B cell (primary cell): ENCODE measurements at regions not wholly inside any gene's neighbourhood (a gene's known extent, or its start where the extent isn't known, plus 50 kb on each side); places are given as distances from the start of the nearest gene placed in this dataset.

ENCODE experiments used
- ATAC-seq: fragments of 200-7000 bp; cut with Tn5 transposase; one replicate; pipeline ENCODE4 v1.10.0; 2021; ENCODE audit warnings: low read depth, mild to moderate bottlenecking, moderate number of reproducible peaks, moderate library complexity
- CTCF ChIA-PET: fragments of 350-600 bp; sonication (Branson Sonifier 250); formaldehyde crosslinking; loops from one replicate; lab custom pipeline; 2021; ENCODE audit warnings: antibody characterized with exemption, inconsistent platforms; lab: Charles Lee
- POLR2A ChIA-PET: fragments of 350-600 bp; sonication (Branson Sonifier 250); formaldehyde crosslinking; loops from one replicate; lab custom pipeline; 2021; ENCODE audit warnings: antibody characterized with exemption; lab: Charles Lee
- DNase-seq: peaks from one replicate; pipeline ENCODE4 v3.0.0; 2013
- H2AFZ ChIP-seq: 2 replicates; pipeline ENCODE4 v1.6.1; 2012; ENCODE audit warnings: mild to moderate bottlenecking, low read depth, low read length; ENCODE audit not compliant: insufficient read depth, poor library complexity, severe bottlenecking
- H3K27ac ChIP-seq, 2 donors: 1 replicate in 1 of 2; 2 replicates in 1 of 2; pipeline ENCODE4 v1.5.1; 2012 to 2013; ENCODE audit warnings: low read length in 2 of 2, mild to moderate bottlenecking in 2 of 2, moderate library complexity in 1 of 2
- H3K27me3 ChIP-seq, 4 experiments: fragments of 200-600 bp in 1 of 4; sonication (generic) in 1 of 4; replicated peaks in 1 of 4; 1 replicate in 2 of 4; 2 replicates in 2 of 4; pipeline versions ENCODE4 v1.6.1 to v1.7.0; 2013 to 2016; ENCODE audit warnings: low read length in 3 of 4, mild to moderate bottlenecking in 2 of 4, mixed read lengths in 1 of 4, moderate library complexity in 1 of 4; ENCODE audit not compliant: insufficient read depth in 4 of 4, control insufficient read depth in 3 of 4; ENCODE audit errors: control extremely low read depth in 1 of 4
- H3K36me3 ChIP-seq, 2 experiments: replicated peaks in 1 of 2; 1 replicate in 1 of 2; 2 replicates in 1 of 2; pipeline versions ENCODE4 v1.6.1 to v1.7.1; 2013; ENCODE audit warnings: low read length in 1 of 2; ENCODE audit not compliant: insufficient read depth in 2 of 2, control insufficient read depth in 1 of 2; ENCODE audit errors: control extremely low read depth in 1 of 2, extremely low read depth in 1 of 2
- H3K4me1 ChIP-seq, 2 donors: fragments of 200-600 bp in 1 of 2; sonication (generic) in 1 of 2; 1 replicate in 1 of 2; 2 replicates in 1 of 2; pipeline versions ENCODE4 v1.5.1 to v1.6.1; 2013 to 2017; ENCODE audit warnings: low read length in 2 of 2; ENCODE audit not compliant: control insufficient read depth in 2 of 2, insufficient read depth in 2 of 2
- H3K4me2 ChIP-seq: replicated peaks from 2 replicates; pipeline ENCODE3; 2012; ENCODE audit warnings: mild to moderate bottlenecking, low read depth, low read length; ENCODE audit not compliant: poor library complexity, severe bottlenecking
- H3K4me3 ChIP-seq, 5 experiments: fragments of 200-600 bp in 1 of 5; sonication (generic) in 1 of 5; 1 replicate in 3 of 5; 2 replicates in 2 of 5; pipeline versions ENCODE4 v1.5.1 to v1.7.0; 2011 to 2016; ENCODE audit warnings: low read length in 4 of 5, mild to moderate bottlenecking in 4 of 5, low read depth in 2 of 5, control low read depth in 1 of 5, moderate library complexity in 1 of 5; ENCODE audit not compliant: insufficient read depth in 1 of 5; ENCODE audit errors: control extremely low read depth in 1 of 5, extremely low read depth in 1 of 5
- H3K79me2 ChIP-seq: fragments of 200-600 bp; sonication (generic); one replicate; pipeline ENCODE4 v1.6.0; 2016; ENCODE audit warnings: low read length; ENCODE audit not compliant: control insufficient read depth, insufficient read depth
- H3K9ac ChIP-seq: fragments of 200-600 bp; sonication (generic); 2 replicates; pipeline ENCODE4 v1.6.1; 2017; ENCODE audit warnings: mild to moderate bottlenecking, low read length, moderate library complexity
- H3K9me3 ChIP-seq, 3 donors: one replicate each; pipeline versions ENCODE4 v1.6.1 to v1.7.1; 2013; ENCODE audit warnings: low read length in 2 of 3; ENCODE audit not compliant: control insufficient read depth in 2 of 3, insufficient read depth in 1 of 3; ENCODE audit errors: control extremely low read depth in 1 of 3
- H4K20me1 ChIP-seq: 2 replicates; pipeline ENCODE4 v1.6.0; 2012; ENCODE audit warnings: mild to moderate bottlenecking, low read length; ENCODE audit not compliant: insufficient read depth, control insufficient read depth, poor library complexity, severe bottlenecking
- H3K27ac Mint-ChIP-seq: one replicate; pipeline ENCODE4 v1.8.0; 2021; ENCODE audit warnings: mixed read lengths
- H3K27me3 Mint-ChIP-seq: one replicate; pipeline ENCODE4 v1.8.0; 2021; ENCODE audit warnings: mixed read lengths
- H3K4me1 Mint-ChIP-seq: one replicate; pipeline ENCODE4 v1.8.0; 2021; ENCODE audit warnings: mixed read lengths
- H3K4me3 Mint-ChIP-seq: one replicate; pipeline ENCODE4 v1.8.0; 2021; ENCODE audit warnings: mixed read lengths
- H3K9me3 Mint-ChIP-seq: one replicate; pipeline ENCODE4 v1.8.0; 2022; ENCODE audit warnings: mixed read lengths; ENCODE audit not compliant: insufficient read depth
- CTCF ChIP-seq: fragments of 200-600 bp; IDR thresholded peaks from one replicate; pipeline ENCODE4 v1.8.0; 2022; ENCODE audit warnings: antibody characterized with exemption, mild to moderate bottlenecking
- EZH2 ChIP-seq: IDR thresholded peaks from 2 replicates; pipeline ENCODE4 v1.6.1; 2012; ENCODE audit warnings: borderline replicate concordance, low read depth, mild to moderate bottlenecking, moderate library complexity, low read length; ENCODE audit not compliant: insufficient read depth, poor library complexity, severe bottlenecking
- WGBS: methylation state at CpG from one replicate; pipeline ENCODE4 v1.1.5; 2013; ENCODE audit warnings: missing lambda C conversion rate; ENCODE audit not compliant: insufficient coverage; 5-methylcytosine and 5-hydroxymethylcytosine counted together
- intact Hi-C: fragments of 100-400 bp; cut with micrococcal nuclease; formaldehyde crosslinking; loops from one replicate; pipeline ENCODE4 v1.10.0; 2022

DNA sequence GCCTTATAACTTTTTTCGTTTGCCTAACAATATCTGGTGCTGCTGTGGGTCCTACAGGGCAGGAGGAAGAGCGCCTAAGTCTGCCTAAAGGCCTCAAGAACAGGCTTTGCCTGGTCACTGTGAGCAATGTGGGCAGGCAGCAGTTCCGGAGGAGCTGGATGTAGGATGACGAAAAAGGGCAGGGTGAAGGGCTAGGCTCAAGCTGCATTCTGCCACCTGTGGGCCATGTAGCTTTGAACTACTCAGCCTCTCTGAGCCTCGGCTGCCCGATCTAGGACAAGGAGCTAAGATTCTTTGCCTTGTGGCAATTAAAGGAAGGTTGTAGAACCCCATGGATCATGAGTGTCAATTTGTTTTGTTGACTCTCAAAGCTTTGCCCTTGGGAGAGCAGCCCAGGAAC is 57.1 kb upstream of the MAMLD1 start:
- ATAC-seq: no peak
- POLR2A ChIA-PET: no interaction called here
- no peak for TF ChIP-seq CTCF
- no peak for TF ChIP-seq EZH2

DNA sequence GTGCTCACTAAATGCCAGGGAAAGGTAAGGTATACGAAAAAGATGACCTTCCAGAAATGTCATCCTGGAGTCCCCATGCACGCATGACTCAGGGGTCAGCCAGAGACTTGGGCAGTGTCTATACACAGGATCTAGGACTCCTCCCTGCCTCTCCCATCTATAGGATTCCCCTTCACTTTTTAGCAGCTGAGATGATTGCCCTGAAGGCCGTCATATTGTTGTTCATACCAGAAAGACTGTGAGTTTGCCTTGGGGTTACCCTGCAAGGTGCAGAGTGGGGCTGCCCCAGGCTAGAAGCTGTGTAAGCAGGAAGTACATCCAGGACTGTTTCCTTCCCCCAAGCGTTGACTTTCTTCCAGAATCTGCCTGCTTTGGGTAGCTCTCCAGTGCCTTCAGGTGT is 55.1 kb upstream of the MAMLD1 start:
- 40% methylated on average over 1 of the region's 4 CpGs for WGBS
- ATAC-seq: no peak
- TF ChIP-seq EZH2 (no peak), CTCF (no peak)
- Mint-ChIP-seq H3K4me1 (no peaks in the 10 kb centered on the region), H3K27ac (no peak overlapping the region), H3K4me3 (no peak overlapping the region), H3K27me3 (no peaks in the 10 kb centered on the region), H3K9me3 (no peaks in the 10 kb centered on the region)
- POLR2A ChIA-PET: no interaction called here
- Histone ChIP-seq H3K36me3 (no peaks in the 10 kb centered on the region), H3K9me3 (no peaks in the 10 kb centered on the region), H3K4me2 (no peak overlapping the region), H3K4me3 (no peak overlapping the region), H2AFZ (no peak overlapping the region), H3K79me2 (no peaks in the 10 kb centered on the region), H3K9ac (no peak overlapping the region), H3K27ac (no peak overlapping the region), H3K4me1 (no peaks in the 10 kb centered on the region), H3K27me3 (no peaks in the 10 kb centered on the region), H4K20me1 (no peaks in the 10 kb centered on the region)
- DNase-seq: no peak
- CTCF ChIA-PET: no interaction called here
- intact Hi-C loops: no loop called here

More for the DNA sequence above, 57.1 kb upstream of the MAMLD1 start:
- no peaks in the 10 kb centered on the region for H3K9me3 ChIP-seq
- no peaks in the 10 kb centered on the region for H3K4me1 ChIP-seq
- CTCF ChIA-PET: no interaction called here
- no peaks in the 10 kb centered on the region for H3K79me2 ChIP-seq
- no peak overlapping the region for H3K4me3 ChIP-seq
- intact Hi-C loops: no loop called here
- H2AFZ ChIP-seq: no peak overlapping the region
- H3K9ac ChIP-seq: no peak overlapping the region
- Mint-ChIP-seq H3K4me1 (no peaks in the 10 kb centered on the region), H3K27me3 (no peaks in the 10 kb centered on the region), H3K27ac (no peak overlapping the region), H3K9me3 (no peaks in the 10 kb centered on the region), H3K4me3 (no peak overlapping the region)
- whole genome bisulfite sequencing: 94% methylated on average over 5 of the region's 6 CpGs
- no peak for DNase-seq
- no peaks in the 10 kb centered on the region for H3K27me3 ChIP-seq
- H3K27ac ChIP-seq: no peak overlapping the region
- H3K4me2 ChIP-seq: no peak overlapping the region
- no peaks in the 10 kb centered on the region for H4K20me1 ChIP-seq
- H3K36me3 ChIP-seq: no peaks in the 10 kb centered on the region
